A549 (cell line): ENCODE measurements at regions not wholly inside any gene's neighbourhood (a gene's known extent, or its start where the extent isn't known, plus 50 kb on each side); places are given as distances from the start of the nearest gene placed in this dataset.

Source experiments
- ATAC-seq, 2 experiments: fragments of 200-7000 bp in 1 of 2; fragments of >200 bp in 1 of 2; cut with Nextera tagmentation in 1 of 2; cut with Tn5 transposase in 1 of 2; 3 replicates each; pipeline versions ENCODE4 v1.8.0 to v1.9.1; 2018 to 2020; ENCODE audit warnings: mild to moderate bottlenecking in 1 of 2, moderate library complexity in 1 of 2
- CTCF ChIA-PET: fragments of 300-600 bp; sonication (Branson Sonifier 250); formaldehyde crosslinking; extraction: SDS; loops from one replicate; lab custom pipeline; 2021; ENCODE audit warnings: antibody characterized with exemption, inconsistent platforms; lab: Yijun Ruan, JAX
- POLR2A ChIA-PET: fragments of 350-600 bp; formaldehyde crosslinking; extraction: SDS; loops from one replicate; lab custom pipeline; 2021; ENCODE audit warnings: antibody characterized with exemption, inconsistent platforms; lab: Yijun Ruan, JAX
- DNase-seq, 2 experiments: peaks; one replicate each; pipeline versions ENCODE4 v3.0.0 to v3.0.0-alpha.2; 2011 to 2016; ENCODE audit warnings: low read depth in 1 of 2, low spot score in 1 of 2
- FAIRE-seq: peaks from 2 replicates; lab custom pipeline; 2011; peaks lifted over from hg19 to GRCh38; lab: Jason Lieb, UNC
- H3K27ac ChIP-seq, 2 experiments: fragments of >200 bp; sonication (Bioruptor Twin); formaldehyde crosslinking; 3 replicates each; pipeline ENCODE4 v1.5.1; 2016 to 2017
- H3K4me1 ChIP-seq: fragments of >200 bp; sonication (Bioruptor Twin); formaldehyde crosslinking; 3 replicates; pipeline ENCODE4 v1.6.1; 2016
- H3K4me2 ChIP-seq: fragments of >200 bp; sonication (Bioruptor Twin); formaldehyde crosslinking; 3 replicates; pipeline ENCODE4 v1.6.1; 2016
- H3K4me3 ChIP-seq: fragments of >200 bp; sonication (Bioruptor Twin); formaldehyde crosslinking; 3 replicates; pipeline ENCODE4 v1.5.1; 2016
- H3K9me3 ChIP-seq: fragments of >200 bp; sonication (Bioruptor Twin); formaldehyde crosslinking; 3 replicates; pipeline ENCODE4 v1.6.1; 2016
- CBX2 ChIP-seq: fragments of 200-600 bp; sonication (generic); IDR thresholded peaks from 2 replicates; pipeline ENCODE4 v1.6.1; 2016; ENCODE audit warnings: low read depth, mild to moderate bottlenecking, borderline replicate concordance
- EHF ChIP-seq: fragments of 250-450 bp; sonication (Bioruptor Pico); IDR thresholded peaks from 2 replicates; pipeline ENCODE4 v1.5.0; 2020; ENCODE audit warnings: mild to moderate bottlenecking
- EP300 ChIP-seq, 2 experiments: fragments of >200 bp; sonication (Bioruptor Twin); formaldehyde crosslinking; IDR thresholded peaks; 2 replicates in 1 of 2; 3 replicates in 1 of 2; pipeline ENCODE4 v1.6.1; 2016 to 2017
- ESRRA ChIP-seq: fragments of 150-350 bp; IDR thresholded peaks from 2 replicates; pipeline ENCODE4 v1.6.1; 2014; ENCODE audit warnings: mild to moderate bottlenecking, low read length, borderline replicate concordance
- FOSB ChIP-seq: fragments of 250-450 bp; sonication (Bioruptor Pico); IDR thresholded peaks from 2 replicates; pipeline ENCODE4 v1.5.0; 2020; ENCODE audit warnings: mild to moderate bottlenecking, moderate library complexity
- HDAC2 ChIP-seq: fragments of 200-600 bp; sonication (generic); IDR thresholded peaks from 2 replicates; pipeline ENCODE4 v1.6.1; 2016
- HEYL ChIP-seq: fragments of 250-450 bp; sonication (Bioruptor Pico); IDR thresholded peaks from 2 replicates; pipeline ENCODE4 v1.8.0; 2021; ENCODE audit warnings: mild to moderate bottlenecking, moderate library complexity
- JUNB ChIP-seq: fragments of >200 bp; sonication (Bioruptor Twin); formaldehyde crosslinking; IDR thresholded peaks from 2 replicates; pipeline ENCODE4 v1.6.1; 2016
- MAFK ChIP-seq: fragments of 450-650 bp; IDR thresholded peaks from 2 replicates; pipeline ENCODE4 v1.6.1; 2014; ENCODE audit not compliant: partially characterized antibody
- MYC ChIP-seq: IDR thresholded peaks from 2 replicates; pipeline ENCODE4 v1.6.1; 2012; ENCODE audit warnings: mild to moderate bottlenecking, inconsistent platforms, low read length, improper control_type of control experiment, borderline replicate concordance
- NPAS2 ChIP-seq: fragments of 250-450 bp; sonication (Bioruptor Pico); IDR thresholded peaks from 2 replicates; pipeline ENCODE4 v1.8.0; 2022; ENCODE audit warnings: mild to moderate bottlenecking, moderate library complexity, borderline replicate concordance
- NR3C1 ChIP-seq: fragments of >200 bp; sonication (Bioruptor Twin); formaldehyde crosslinking; IDR thresholded peaks from 3 replicates; pipeline ENCODE4 v1.6.1; 2017
- POLR2AphosphoS2 ChIP-seq: conservative IDR thresholded peaks from 2 replicates; pipeline ENCODE4 v1.6.1; 2012; ENCODE audit warnings: low read length, improper control_type of control experiment, inconsistent platforms
- RARB ChIP-seq: fragments of 250-450 bp; sonication (Bioruptor Pico); IDR thresholded peaks from 2 replicates; pipeline ENCODE4 v1.8.0; 2021; ENCODE audit warnings: mild to moderate bottlenecking, moderate library complexity
- RNF2 ChIP-seq: fragments of 200-600 bp; sonication (generic); IDR thresholded peaks from 2 replicates; pipeline ENCODE4 v1.6.1; 2016; ENCODE audit warnings: low read depth, mild to moderate bottlenecking, antibody characterized with exemption, moderate library complexity, borderline replicate concordance
- SMC3 ChIP-seq: fragments of >200 bp; sonication (Bioruptor Twin); formaldehyde crosslinking; IDR thresholded peaks from 3 replicates; pipeline ENCODE4 v1.6.1; 2018; ENCODE audit warnings: inconsistent platforms
- TFCP2L1 ChIP-seq: fragments of 250-450 bp; sonication (Bioruptor Pico); IDR thresholded peaks from 2 replicates; pipeline ENCODE4 v1.5.0; 2021; ENCODE audit warnings: mild to moderate bottlenecking
- WGBS: methylation state at CpG from one replicate; pipeline ENCODE4 v1.1.6; 2017; ENCODE audit errors: missing lambda C conversion rate; 5-methylcytosine and 5-hydroxymethylcytosine counted together
- TF ChIP-seq, protein P1 (sequence below): fragments of 150-350 bp; IDR thresholded peaks from 2 replicates; pipeline ENCODE4 v1.6.1; 2014; ENCODE audit warnings: low read depth, mild to moderate bottlenecking, low read length
- TF ChIP-seq, protein P2 (sequence below): IDR thresholded peaks from 2 replicates; pipeline ENCODE4 v1.6.1; 2012
- TF ChIP-seq, protein P3 (sequence below): IDR thresholded peaks from 2 replicates; pipeline ENCODE4 v1.6.1; 2012; ENCODE audit warnings: low read depth, borderline replicate concordance
- TF ChIP-seq, protein P4 (sequence below): fragments of >200 bp; sonication (Bioruptor Twin); formaldehyde crosslinking; IDR thresholded peaks from 3 replicates; pipeline ENCODE4 v1.5.1; 2016
- TF ChIP-seq, protein P5 (sequence below): fragments of 250-450 bp; sonication (Bioruptor Pico); IDR thresholded peaks from 2 replicates; pipeline ENCODE4 v1.5.0; 2020; ENCODE audit warnings: low read depth, mild to moderate bottlenecking, moderate library complexity

DNA sequence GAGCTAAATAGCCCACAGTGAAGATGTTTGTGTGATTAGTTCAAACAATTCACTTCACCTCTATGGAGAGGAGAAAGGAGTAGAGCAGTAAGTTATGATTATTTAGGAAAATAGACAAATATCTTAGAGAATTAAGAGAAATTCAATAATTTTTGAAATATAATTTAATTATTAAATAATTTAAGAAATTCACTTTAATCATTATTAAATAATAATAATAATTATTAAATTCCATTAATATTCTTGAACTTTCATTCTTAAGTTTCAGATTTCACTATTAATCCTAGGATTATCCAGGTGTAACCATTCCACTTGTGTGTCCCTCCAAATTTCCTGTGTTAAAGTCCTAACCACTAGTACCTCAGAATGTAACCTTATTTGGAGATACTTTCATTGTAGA lies 58.9 kb upstream of the RGS18 start:
- CTCF ChIA-PET: no interaction called here

DNA sequence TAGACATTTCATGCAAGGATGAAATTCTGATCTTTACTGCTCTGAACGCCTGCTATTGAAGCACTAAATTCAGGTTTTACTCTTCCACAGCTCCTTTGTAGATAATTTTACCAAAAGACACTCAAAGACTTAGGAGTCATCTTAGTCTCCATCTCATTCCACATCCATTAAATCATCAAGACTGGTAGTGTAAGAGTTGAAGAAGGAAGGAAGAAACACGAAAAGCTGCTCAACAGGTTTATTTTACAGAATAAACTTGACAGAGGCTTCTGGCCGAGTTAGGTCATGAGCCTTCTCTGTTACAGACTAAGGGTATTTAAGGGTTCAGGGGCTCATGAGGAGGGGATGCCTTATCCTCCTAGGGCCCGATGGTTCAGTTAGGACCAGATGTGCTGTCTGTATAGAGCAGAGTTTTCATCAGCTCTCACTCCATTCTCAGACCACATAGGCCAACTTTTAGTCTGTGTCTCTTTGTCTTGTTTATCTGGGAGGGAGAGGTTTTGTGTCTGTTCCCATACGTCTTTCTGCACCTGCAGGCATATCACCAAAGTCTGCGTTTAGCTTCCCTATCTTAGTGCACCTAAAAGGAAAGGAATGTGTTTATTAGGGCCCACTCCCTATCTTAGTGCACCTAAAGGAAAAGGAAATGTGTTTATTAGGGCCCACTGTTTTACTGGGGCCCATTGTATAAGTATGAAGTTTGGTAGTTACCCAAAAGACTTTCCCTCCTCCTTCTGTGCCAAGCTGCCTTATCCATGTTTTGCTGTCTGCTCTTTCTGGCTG lies 57.4 kb upstream of the RGS18 start:
- H3K27ac ChIP-seq: no peak overlapping the region
- TF ChIP-seq, protein P1, sequence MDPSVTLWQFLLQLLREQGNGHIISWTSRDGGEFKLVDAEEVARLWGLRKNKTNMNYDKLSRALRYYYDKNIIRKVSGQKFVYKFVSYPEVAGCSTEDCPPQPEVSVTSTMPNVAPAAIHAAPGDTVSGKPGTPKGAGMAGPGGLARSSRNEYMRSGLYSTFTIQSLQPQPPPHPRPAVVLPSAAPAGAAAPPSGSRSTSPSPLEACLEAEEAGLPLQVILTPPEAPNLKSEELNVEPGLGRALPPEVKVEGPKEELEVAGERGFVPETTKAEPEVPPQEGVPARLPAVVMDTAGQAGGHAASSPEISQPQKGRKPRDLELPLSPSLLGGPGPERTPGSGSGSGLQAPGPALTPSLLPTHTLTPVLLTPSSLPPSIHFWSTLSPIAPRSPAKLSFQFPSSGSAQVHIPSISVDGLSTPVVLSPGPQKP: no peak
- TF ChIP-seq TFCP2L1 (CRISPR knock-in tag) (no peak), HDAC2 (no peak)
- ChIA-PET CTCF (interaction anchor here (1.2 kb wide), 1 partner anchor 142 kb away, joined by 4 read pairs; no protein-coding TSS in a partner anchor), POLR2A (no interaction called here)
- FAIRE-seq (no peak), DNase-seq (no peak), ATAC-seq (no peak)
- no peak overlapping the region for H3K4me3 ChIP-seq
- no peak overlapping the region for H3K4me2 ChIP-seq
- H3K9me3 ChIP-seq: no peaks in the 10 kb centered on the region
- WGBS: 42% methylated on average over 6 of the region's 6 CpGs
- H3K4me1 ChIP-seq: no peaks in the 10 kb centered on the region

More for the DNA sequence above, 58.9 kb upstream of the RGS18 start:
- H3K27ac ChIP-seq: no peak overlapping the region
- no peak overlapping the region for H3K4me2 ChIP-seq
- FAIRE-seq: no peak
- no peaks in the 10 kb centered on the region for H3K9me3 ChIP-seq
- POLR2A ChIA-PET: no interaction called here
- no peak for DNase-seq
- H3K4me3 ChIP-seq: no peak overlapping the region
- no peaks in the 10 kb centered on the region for H3K4me1 ChIP-seq
- no peak for ATAC-seq
- no peak for TF ChIP-seq RARB
- no peak for TF ChIP-seq MYC
- TF ChIP-seq EHF (CRISPR knock-in tag): no peak
- TF ChIP-seq JUNB: no peak
- TF ChIP-seq, protein P2, sequence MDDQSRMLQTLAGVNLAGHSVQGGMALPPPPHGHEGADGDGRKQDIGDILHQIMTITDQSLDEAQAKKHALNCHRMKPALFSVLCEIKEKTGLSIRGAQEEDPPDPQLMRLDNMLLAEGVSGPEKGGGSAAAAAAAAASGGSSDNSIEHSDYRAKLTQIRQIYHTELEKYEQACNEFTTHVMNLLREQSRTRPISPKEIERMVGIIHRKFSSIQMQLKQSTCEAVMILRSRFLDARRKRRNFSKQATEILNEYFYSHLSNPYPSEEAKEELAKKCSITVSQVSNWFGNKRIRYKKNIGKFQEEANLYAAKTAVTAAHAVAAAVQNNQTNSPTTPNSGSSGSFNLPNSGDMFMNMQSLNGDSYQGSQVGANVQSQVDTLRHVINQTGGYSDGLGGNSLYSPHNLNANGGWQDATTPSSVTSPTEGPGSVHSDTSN: no peak
- TF ChIP-seq RNF2: no peak
- no peak for TF ChIP-seq CBX2
- TF ChIP-seq NR3C1: no peak
- TF ChIP-seq, all 56 proteins: peak for 0

DNA sequence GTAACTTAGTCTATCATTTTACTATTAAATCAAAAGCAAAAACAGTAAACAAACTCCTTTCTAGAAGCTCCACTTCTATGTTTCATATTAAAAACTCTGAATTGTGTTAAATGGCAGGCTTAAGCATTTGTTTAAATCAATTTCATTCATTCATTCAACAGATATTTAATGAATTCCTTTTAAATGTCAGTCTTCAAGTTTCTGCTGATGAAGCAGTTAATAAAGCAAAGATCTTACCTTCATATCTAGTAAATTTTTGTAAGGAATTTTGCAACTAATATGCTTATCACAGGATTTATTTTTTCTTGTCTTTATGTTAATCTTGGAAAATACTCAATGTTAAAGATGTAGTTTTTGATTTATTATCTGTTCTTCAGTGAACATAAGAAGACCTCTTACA lies 54.1 kb upstream of the RGS18 start:
- FAIRE-seq: no peak
- CTCF ChIA-PET: no interaction called here

DNA sequence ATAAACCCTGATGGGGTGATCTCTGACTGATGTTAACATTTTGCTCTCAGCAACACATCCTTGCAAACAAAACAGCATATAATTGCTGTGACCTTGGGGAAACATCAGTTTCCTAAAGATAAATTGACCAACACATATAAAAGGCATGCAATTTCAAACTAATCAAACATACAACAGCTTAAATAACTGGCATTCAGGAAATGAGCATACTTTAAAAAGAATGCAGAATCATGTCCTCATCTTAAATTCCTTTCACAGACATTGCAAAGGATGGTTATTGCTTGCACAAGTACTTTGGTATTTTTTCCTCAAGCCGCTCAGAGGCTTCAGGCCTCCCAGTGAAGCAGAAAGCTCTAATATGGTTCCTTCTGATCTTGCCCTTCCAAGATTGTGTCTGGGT lies 53.4 kb upstream of the RGS18 start:
- no peak for DNase-seq
- H3K27ac ChIP-seq: no peak overlapping the region
- no peak overlapping the region for H3K4me2 ChIP-seq
- H3K4me3 ChIP-seq: no peak overlapping the region
- TF ChIP-seq NPAS2: no peak
- TF ChIP-seq SMC3: no peak
- TF ChIP-seq HEYL (CRISPR knock-in tag): no peak
- TF ChIP-seq, protein P3, sequence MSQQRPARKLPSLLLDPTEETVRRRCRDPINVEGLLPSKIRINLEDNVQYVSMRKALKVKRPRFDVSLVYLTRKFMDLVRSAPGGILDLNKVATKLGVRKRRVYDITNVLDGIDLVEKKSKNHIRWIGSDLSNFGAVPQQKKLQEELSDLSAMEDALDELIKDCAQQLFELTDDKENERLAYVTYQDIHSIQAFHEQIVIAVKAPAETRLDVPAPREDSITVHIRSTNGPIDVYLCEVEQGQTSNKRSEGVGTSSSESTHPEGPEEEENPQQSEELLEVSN: no peak
- TF ChIP-seq, protein P4, sequence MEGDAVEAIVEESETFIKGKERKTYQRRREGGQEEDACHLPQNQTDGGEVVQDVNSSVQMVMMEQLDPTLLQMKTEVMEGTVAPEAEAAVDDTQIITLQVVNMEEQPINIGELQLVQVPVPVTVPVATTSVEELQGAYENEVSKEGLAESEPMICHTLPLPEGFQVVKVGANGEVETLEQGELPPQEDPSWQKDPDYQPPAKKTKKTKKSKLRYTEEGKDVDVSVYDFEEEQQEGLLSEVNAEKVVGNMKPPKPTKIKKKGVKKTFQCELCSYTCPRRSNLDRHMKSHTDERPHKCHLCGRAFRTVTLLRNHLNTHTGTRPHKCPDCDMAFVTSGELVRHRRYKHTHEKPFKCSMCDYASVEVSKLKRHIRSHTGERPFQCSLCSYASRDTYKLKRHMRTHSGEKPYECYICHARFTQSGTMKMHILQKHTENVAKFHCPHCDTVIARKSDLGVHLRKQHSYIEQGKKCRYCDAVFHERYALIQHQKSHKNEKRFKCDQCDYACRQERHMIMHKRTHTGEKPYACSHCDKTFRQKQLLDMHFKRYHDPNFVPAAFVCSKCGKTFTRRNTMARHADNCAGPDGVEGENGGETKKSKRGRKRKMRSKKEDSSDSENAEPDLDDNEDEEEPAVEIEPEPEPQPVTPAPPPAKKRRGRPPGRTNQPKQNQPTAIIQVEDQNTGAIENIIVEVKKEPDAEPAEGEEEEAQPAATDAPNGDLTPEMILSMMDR: no peak
- no peak for TF ChIP-seq RARB
- TF ChIP-seq, protein P5, sequence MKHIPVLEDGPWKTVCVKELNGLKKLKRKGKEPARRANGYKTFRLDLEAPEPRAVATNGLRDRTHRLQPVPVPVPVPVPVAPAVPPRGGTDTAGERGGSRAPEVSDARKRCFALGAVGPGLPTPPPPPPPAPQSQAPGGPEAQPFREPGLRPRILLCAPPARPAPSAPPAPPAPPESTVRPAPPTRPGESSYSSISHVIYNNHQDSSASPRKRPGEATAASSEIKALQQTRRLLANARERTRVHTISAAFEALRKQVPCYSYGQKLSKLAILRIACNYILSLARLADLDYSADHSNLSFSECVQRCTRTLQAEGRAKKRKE (CRISPR knock-in tag): no peak
- TF ChIP-seq POLR2AphosphoS2: no peak
- no peak for TF ChIP-seq FOSB
- no peak for TF ChIP-seq EP300 (IDR thresholded peaks at IDR 0.05)
- TF ChIP-seq ESRRA: no peak
- no peaks in the 10 kb centered on the region for H3K4me1 ChIP-seq
- FAIRE-seq: no peak
- ChIA-PET POLR2A (no interaction called here), CTCF (no interaction called here)
- no peak for ATAC-seq
- no peaks in the 10 kb centered on the region for H3K9me3 ChIP-seq
- WGBS: 26% methylated on average over 1 of the region's 1 CpG

More for the DNA sequence above, 54.1 kb upstream of the RGS18 start:
- no peak for ATAC-seq
- Histone ChIP-seq H3K27ac (no peak overlapping the region), H3K9me3 (no peaks in the 10 kb centered on the region), H3K4me1 (no peaks in the 10 kb centered on the region), H3K4me2 (no peak overlapping the region), H3K4me3 (no peak overlapping the region)
- DNase-seq: no peak
- POLR2A ChIA-PET: no interaction called here
- TF ChIP-seq POLR2AphosphoS2 (no peak), MAFK (peak; percentile 82)
